CD8-positive, alpha-beta memory T cell (primary cell): ENCODE measurements at regions not wholly inside any gene's neighbourhood (a gene's known extent, or its start where the extent isn't known, plus 50 kb on each side); places are given as distances from the start of the nearest gene placed in this dataset.
"Not testable (repeated sequence)": the region's sequence is repeated elsewhere in the genome, so short reads cannot be mapped to it uniquely, and the experiment has no call there.

ENCODE experiments used
- CTCF ChIA-PET: fragments of 350-600 bp; sonication (Branson Sonifier 250); formaldehyde crosslinking; loops from one replicate; lab custom pipeline; 2021; ENCODE audit warnings: antibody characterized with exemption; lab: Charles Lee
- POLR2A ChIA-PET: fragments of 350-600 bp; sonication (Branson Sonifier 250); formaldehyde crosslinking; loops from one replicate; lab custom pipeline; 2021; ENCODE audit warnings: antibody characterized with exemption; lab: Charles Lee
- DNase-seq, 5 donors: peaks; one replicate each; pipeline versions ENCODE4 v3.0.0 to v3.0.0-alpha.2; 2020 to 2022; ENCODE audit warnings: mixed read lengths in 1 of 5
- H3K27ac ChIP-seq: one replicate; pipeline ENCODE4 v1.7.0; 2013; ENCODE audit warnings: low read depth, mild to moderate bottlenecking, low read length, moderate library complexity
- H3K27me3 ChIP-seq: 2 replicates; pipeline ENCODE4 v1.7.0; 2013; ENCODE audit warnings: low read length, mild to moderate bottlenecking; ENCODE audit not compliant: insufficient read depth, poor library complexity, severe bottlenecking
- H3K36me3 ChIP-seq: 2 replicates; pipeline ENCODE4 v1.7.0; 2013; ENCODE audit warnings: mild to moderate bottlenecking, low read length, moderate library complexity; ENCODE audit not compliant: insufficient read depth
- H3K4me1 ChIP-seq: 2 replicates; pipeline ENCODE4 v1.7.0; 2013; ENCODE audit warnings: mild to moderate bottlenecking, low read length, moderate library complexity; ENCODE audit not compliant: insufficient read depth
- H3K4me3 ChIP-seq: 2 replicates; pipeline ENCODE4 v1.7.0; 2013; ENCODE audit warnings: mild to moderate bottlenecking, low read length
- H3K9me3 ChIP-seq: 2 replicates; pipeline ENCODE4 v1.7.0; 2013; ENCODE audit warnings: mild to moderate bottlenecking, low read length
- H3K27ac Mint-ChIP-seq, 8 donors: one replicate each; pipeline ENCODE4 v1.8.0; 2020 to 2021; ENCODE audit warnings: mixed read lengths in 8 of 8, mild to moderate bottlenecking in 6 of 8, inconsistent platforms in 3 of 8, moderate library complexity in 3 of 8
- H3K27me3 Mint-ChIP-seq, 2 donors: one replicate each; pipeline ENCODE4 v1.8.0; 2020 to 2021; ENCODE audit warnings: mixed read lengths in 2 of 2, mild to moderate bottlenecking in 1 of 2, moderate library complexity in 1 of 2
- H3K36me3 Mint-ChIP-seq, 3 donors: one replicate each; pipeline ENCODE4 v1.8.0; 2020 to 2021; ENCODE audit warnings: mixed read lengths in 3 of 3, inconsistent platforms in 1 of 3, mild to moderate bottlenecking in 1 of 3
- H3K4me1 Mint-ChIP-seq, 3 donors: one replicate each; pipeline ENCODE4 v1.8.0; 2020 to 2021; ENCODE audit warnings: mixed read lengths in 3 of 3, inconsistent platforms in 1 of 3, mild to moderate bottlenecking in 1 of 3
- H3K4me3 Mint-ChIP-seq, 7 donors: one replicate each; pipeline ENCODE4 v1.8.0; 2020 to 2021; ENCODE audit warnings: mixed read lengths in 7 of 7, mild to moderate bottlenecking in 6 of 7, moderate library complexity in 4 of 7, inconsistent platforms in 2 of 7
- H3K9me3 Mint-ChIP-seq, 5 donors: one replicate each; pipeline ENCODE4 v1.8.0; 2020 to 2022; ENCODE audit warnings: mixed read lengths in 5 of 5, mild to moderate bottlenecking in 3 of 5, moderate library complexity in 2 of 5, inconsistent platforms in 1 of 5

- Mint-ChIP-seq H3K4me1 (no peaks in the 10 kb centered on the region), H3K9me3 (peaks cover 0 to 5% (median 0%) of the 10 kb centered on the region in 5 donors), H3K27me3 (peaks cover 0 to 5% of the 10 kb centered on the region in 2 donors), H3K4me3 (no peak overlapping the region), H3K36me3 (no peaks in the 10 kb centered on the region), H3K27ac (no peak overlapping the region)
- ChIA-PET POLR2A (no interaction called here), CTCF (no interaction called here)
- H3K9me3 ChIP-seq, result no peaks in the 10 kb centered on the region
- H3K4me1 ChIP-seq, result no peaks in the 10 kb centered on the region
- no peaks in the 10 kb centered on the region for H3K36me3 ChIP-seq
- H3K27me3 ChIP-seq, result no peaks in the 10 kb centered on the region
- H3K4me3 ChIP-seq, result no peak overlapping the region
- no peak overlapping the region for H3K27ac ChIP-seq
- no peak for DNase-seq
These were observed 179.0 kb upstream of the FGF13 start for GRCh38 chrX:138890491-138890890.

GRCh38 chrX:138889149-138889548 lies 177.6 kb upstream of the FGF13 start:
- Histone ChIP-seq H3K36me3 (no peaks in the 10 kb centered on the region), H3K9me3 (no peaks in the 10 kb centered on the region), H3K27ac (no peak overlapping the region), H3K4me1 (no peaks in the 10 kb centered on the region), H3K27me3 (no peaks in the 10 kb centered on the region), H3K4me3 (no peak overlapping the region)
- no peak overlapping the region for H3K27ac Mint-ChIP-seq
- ChIA-PET CTCF (no interaction called here), POLR2A (no interaction called here)
- no peak overlapping the region for H3K4me3 Mint-ChIP-seq
- no peak for DNase-seq
- peaks cover 0 to 5% of the 10 kb centered on the region in 2 donors for H3K27me3 Mint-ChIP-seq
- no peaks in the 10 kb centered on the region for H3K4me1 Mint-ChIP-seq
- H3K9me3 Mint-ChIP-seq, result peaks cover 0 to 5% (median 0%) of the 10 kb centered on the region in 5 donors
- no peaks in the 10 kb centered on the region for H3K36me3 Mint-ChIP-seq

DNA sequence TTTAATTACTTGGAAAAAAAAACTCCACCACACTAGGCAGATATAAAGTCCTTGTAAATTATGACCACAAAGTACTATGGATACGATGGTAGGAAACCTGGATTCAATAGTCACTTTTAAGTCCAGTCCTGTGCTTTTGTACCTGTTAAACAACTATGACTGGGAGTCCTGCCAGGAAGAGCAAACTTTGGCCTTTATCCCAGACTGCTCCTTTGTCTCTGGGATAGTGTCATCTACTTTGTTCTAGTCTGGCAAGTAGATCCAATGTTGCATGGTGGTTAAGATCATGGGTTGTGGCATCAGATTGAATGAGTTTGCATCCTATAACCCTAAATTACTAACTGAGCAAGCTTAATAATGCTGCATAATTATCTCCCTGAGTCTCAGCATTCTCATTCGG lies 175.3 kb upstream of the FGF13 start:
- no peak overlapping the region for H3K4me3 Mint-ChIP-seq
- peaks cover 0 to 3% of the 10 kb centered on the region in 2 donors for H3K27me3 Mint-ChIP-seq
- ChIA-PET POLR2A (no interaction called here), CTCF (no interaction called here)
- Histone ChIP-seq H3K36me3 (no peaks in the 10 kb centered on the region), H3K4me1 (no peaks in the 10 kb centered on the region), H3K4me3 (no peak overlapping the region), H3K27ac (no peak overlapping the region), H3K9me3 (no peaks in the 10 kb centered on the region), H3K27me3 (no peaks in the 10 kb centered on the region)
- no peaks in the 10 kb centered on the region for H3K4me1 Mint-ChIP-seq
- H3K27ac Mint-ChIP-seq, result no peak overlapping the region
- no peaks in the 10 kb centered on the region for H3K36me3 Mint-ChIP-seq
- no peak for DNase-seq
- H3K9me3 Mint-ChIP-seq, result peaks cover 0 to 5% (median 0%) of the 10 kb centered on the region in 5 donors

DNA sequence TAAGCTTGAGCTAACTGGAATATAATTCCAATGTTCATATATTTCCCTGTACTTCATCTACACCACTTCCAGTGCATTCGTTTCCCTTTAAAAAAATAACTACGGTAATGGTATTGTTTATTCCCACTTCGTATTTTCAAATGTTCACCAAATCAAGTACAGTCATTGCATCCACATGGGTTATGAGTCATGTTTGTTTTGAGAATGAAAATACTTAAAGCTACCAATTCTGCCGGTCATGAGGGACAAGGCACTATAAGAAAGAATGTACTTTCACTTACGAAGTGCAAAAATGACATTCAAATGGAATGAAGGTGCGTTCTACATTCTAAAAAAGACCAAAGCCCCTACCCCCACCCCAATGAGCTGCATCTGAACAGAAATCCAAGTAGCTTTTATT lies 174.4 kb upstream of the FGF13 start:
- no peaks in the 10 kb centered on the region for H3K36me3 ChIP-seq
- no peaks in the 10 kb centered on the region for H3K4me1 ChIP-seq
- no peak overlapping the region for H3K27ac ChIP-seq
- Mint-ChIP-seq H3K4me1 (no peaks in the 10 kb centered on the region), H3K36me3 (no peaks in the 10 kb centered on the region), H3K4me3 (no peak overlapping the region), H3K9me3 (peaks cover 0 to 5% (median 0%) of the 10 kb centered on the region in 5 donors), H3K27me3 (peaks cover 0 to 3% of the 10 kb centered on the region in 2 donors), H3K27ac (no peak overlapping the region)
- ChIA-PET CTCF (no interaction called here), POLR2A (no interaction called here)
- H3K27me3 ChIP-seq, result no peaks in the 10 kb centered on the region
- no peak overlapping the region for H3K4me3 ChIP-seq
- no peak for DNase-seq
- no peaks in the 10 kb centered on the region for H3K9me3 ChIP-seq

DNA sequence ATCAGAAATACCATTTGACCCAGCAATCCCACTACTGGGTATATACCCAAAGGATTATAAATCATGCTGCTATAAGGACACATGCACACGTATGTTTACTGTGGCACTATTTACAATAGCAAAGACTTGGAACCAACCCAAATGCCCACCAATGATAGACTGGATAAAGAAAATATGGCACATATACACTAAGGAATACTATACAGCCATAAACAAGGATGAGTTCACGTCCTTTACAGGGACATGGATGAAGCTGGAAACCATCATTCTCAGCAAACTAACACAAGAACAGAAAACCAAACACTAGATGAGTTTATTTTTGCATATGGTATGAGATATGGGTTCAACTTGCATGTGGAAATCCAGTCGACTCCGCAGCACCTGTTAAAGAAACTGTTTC lies 168.8 kb upstream of the FGF13 start:
- H3K27ac ChIP-seq, DNase-seq, CTCF ChIA-PET, H3K36me3 ChIP-seq, H3K4me1 ChIP-seq, H3K9me3 Mint-ChIP-seq, H3K36me3 Mint-ChIP-seq, H3K27me3 Mint-ChIP-seq, H3K27me3 ChIP-seq, H3K27ac Mint-ChIP-seq, POLR2A ChIA-PET, H3K9me3 ChIP-seq, H3K4me3 ChIP-seq, H3K4me1 Mint-ChIP-seq, H3K4me3 Mint-ChIP-seq: not testable (repeated sequence)

DNA sequence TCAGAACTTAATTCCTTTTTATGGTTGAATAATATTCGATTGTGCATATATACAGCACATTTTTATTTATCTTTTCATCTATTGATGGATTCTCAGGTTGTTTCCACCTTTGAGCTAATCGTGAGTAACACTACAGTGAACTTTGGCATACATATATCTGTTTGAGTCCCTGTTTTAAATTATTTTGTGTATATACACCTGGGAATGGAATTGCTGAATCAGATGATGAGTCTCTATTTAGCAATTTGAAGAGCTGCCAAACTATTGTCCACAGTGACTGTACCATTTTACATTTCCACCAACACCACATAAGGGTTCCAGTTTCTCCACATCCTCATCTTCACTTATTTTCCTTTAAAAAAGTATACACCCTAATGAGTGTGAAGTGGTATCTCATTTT lies 166.2 kb upstream of the FGF13 start:
- H3K9me3 ChIP-seq, result no peaks in the 10 kb centered on the region
- POLR2A ChIA-PET, result no interaction called here

DNA sequence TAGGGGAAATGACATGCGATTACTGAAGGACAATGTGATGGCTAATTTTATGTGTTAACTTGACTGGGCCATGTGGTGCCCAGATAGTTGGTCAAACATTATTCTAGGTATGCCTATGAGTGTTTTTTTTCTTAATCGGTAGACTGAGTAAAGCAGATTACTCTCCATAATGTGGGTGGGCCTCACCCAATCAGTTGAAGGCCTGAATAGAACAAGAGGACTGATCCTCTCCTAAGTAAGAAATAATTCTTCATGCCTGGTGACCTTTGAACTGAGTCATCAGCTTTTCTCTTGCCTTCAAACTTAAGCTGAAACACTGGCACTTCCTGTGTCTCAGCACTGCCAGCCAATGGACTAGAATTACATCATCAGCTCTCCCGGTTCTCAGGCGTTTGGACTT lies 164.0 kb upstream of the FGF13 start:
- Histone ChIP-seq H3K4me3 (no peak overlapping the region), H3K27me3 (no peaks in the 10 kb centered on the region), H3K9me3 (no peaks in the 10 kb centered on the region), H3K27ac (no peak overlapping the region), H3K4me1 (no peaks in the 10 kb centered on the region), H3K36me3 (no peaks in the 10 kb centered on the region)
- Mint-ChIP-seq H3K36me3 (no peaks in the 10 kb centered on the region), H3K4me1 (no peaks in the 10 kb centered on the region), H3K9me3 (peaks cover 0 to 3% (median 0%) of the 10 kb centered on the region in 5 donors), H3K27me3 (peaks cover 0 to 3% of the 10 kb centered on the region in 2 donors), H3K4me3 (no peak overlapping the region), H3K27ac (no peak overlapping the region)
- ChIA-PET POLR2A (no interaction called here), CTCF (no interaction called here)
- no peak for DNase-seq

More for the DNA sequence above, 166.2 kb upstream of the FGF13 start:
- CTCF ChIA-PET, result no interaction called here
- Mint-ChIP-seq H3K4me3 (no peak overlapping the region), H3K9me3 (peaks cover 0 to 3% (median 0%) of the 10 kb centered on the region in 5 donors), H3K27me3 (no peaks in the 10 kb centered on the region), H3K27ac (no peak overlapping the region), H3K36me3 (no peaks in the 10 kb centered on the region), H3K4me1 (no peaks in the 10 kb centered on the region)
- H3K36me3 ChIP-seq, result no peaks in the 10 kb centered on the region
- H3K4me1 ChIP-seq, result no peaks in the 10 kb centered on the region
- H3K27ac ChIP-seq, result no peak overlapping the region
- no peaks in the 10 kb centered on the region for H3K27me3 ChIP-seq
- no peak overlapping the region for H3K4me3 ChIP-seq
- no peak for DNase-seq

- no peaks in the 10 kb centered on the region for H3K4me1 Mint-ChIP-seq
- no peak overlapping the region for H3K4me3 ChIP-seq
- POLR2A ChIA-PET, result no interaction called here
- no peak for DNase-seq
- H3K9me3 ChIP-seq, result no peaks in the 10 kb centered on the region
- H3K27me3 Mint-ChIP-seq, result peaks cover 0 to 3% of the 10 kb centered on the region in 2 donors
- H3K27me3 ChIP-seq, result no peaks in the 10 kb centered on the region
- no peaks in the 10 kb centered on the region for H3K36me3 ChIP-seq
- H3K36me3 Mint-ChIP-seq, result no peaks in the 10 kb centered on the region
- CTCF ChIA-PET, result no interaction called here
- no peaks in the 10 kb centered on the region for H3K4me1 ChIP-seq
- H3K9me3 Mint-ChIP-seq, result peaks cover 0 to 3% (median 0%) of the 10 kb centered on the region in 5 donors
- H3K27ac ChIP-seq, result no peak overlapping the region
- H3K27ac Mint-ChIP-seq, result no peak overlapping the region
- H3K4me3 Mint-ChIP-seq, result no peak overlapping the region
These were observed 162.9 kb upstream of the FGF13 start for GRCh38 chrX:138874271-138874935.
